ENCODE measurements at regions not wholly inside any gene's neighbourhood (a gene's known extent, or its start where the extent isn't known, plus 50 kb on each side); places are given as distances from the start of the nearest gene placed in this dataset.

GRCh38 chr22:49649166-49650068 lies 178.3 kb downstream of the BRD1 start:
- CTCF ChIA-PET: no interaction called here
- no peak overlapping the region for H2AFZ ChIP-seq (ENCODE audit: low read length)
- H3K79me2 ChIP-seq (ENCODE audit: low read length): no peaks in the 10 kb centered on the region
- POLR2A ChIA-PET (ENCODE audit: unreplicated experiment): no interaction called here
- no peaks in the 10 kb centered on the region for H3K36me3 ChIP-seq (ENCODE audit: low read depth, low read length)
- H3F3A ChIP-seq (ENCODE audit: low read length, unreplicated experiment): no peaks in the 10 kb centered on the region
- DNase-seq (no peak), ATAC-seq (no peak)
- intact Hi-C loops (cut with micrococcal nuclease): no loop called here
- no peaks in the 10 kb centered on the region for H4K20me1 ChIP-seq (ENCODE audit: low read length)
- H3K9me3 ChIP-seq (ENCODE audit: low read length): no peaks in the 10 kb centered on the region
- H3K9ac ChIP-seq (ENCODE audit: low read length): no peak overlapping the region
- no peak overlapping the region for H3K4me2 ChIP-seq (ENCODE audit: low read length)
- no peak overlapping the region for H3K27ac ChIP-seq (ENCODE audit: low read length)
- BruUV-seq (replicated peaks): no TSS peak
- no peaks in the 10 kb centered on the region for H3K4me1 ChIP-seq (ENCODE audit: insufficient read depth, low read length)
- H3K27me3 ChIP-seq (ENCODE audit: low read length): peaks cover 50% of the 10 kb centered on the region
- no peaks in the 10 kb centered on the region for H3K9me2 ChIP-seq (replicated peaks; ENCODE audit: low read length)
- TF ChIP-seq CTCF (conservative IDR thresholded peaks at IDR 0.05; ENCODE audit: low read depth, low read length): no peak
- TF ChIP-seq EZH2phosphoT487 (IDR thresholded peaks at IDR 0.05; ENCODE audit: borderline replicate concordance, low read length): no peak
- no peak for TF ChIP-seq EZH2 (IDR thresholded peaks at IDR 0.05; ENCODE audit: low read length, unreplicated experiment)
- no peak overlapping the region for H3K4me3 ChIP-seq (ENCODE audit: low read length)

GRCh38 chr22:49648053-49648452 lies 179.6 kb downstream of the BRD1 start:
- Histone ChIP-seq H3K27me3 (ENCODE audit: low read length) (peaks cover 37% of the 10 kb centered on the region), H3K9ac (ENCODE audit: low read length) (no peak overlapping the region), H3K9me3 (ENCODE audit: low read length) (no peaks in the 10 kb centered on the region), H4K20me1 (ENCODE audit: low read length) (no peaks in the 10 kb centered on the region), H3F3A (ENCODE audit: low read length, unreplicated experiment) (no peaks in the 10 kb centered on the region), H3K27ac (ENCODE audit: low read length) (no peak overlapping the region), H3K9me2 (replicated peaks; ENCODE audit: low read length) (no peaks in the 10 kb centered on the region), H3K36me3 (ENCODE audit: low read depth, low read length) (no peaks in the 10 kb centered on the region), H2AFZ (ENCODE audit: low read length) (no peak overlapping the region), H3K79me2 (ENCODE audit: low read length) (no peaks in the 10 kb centered on the region), H3K4me1 (ENCODE audit: insufficient read depth, low read length) (no peaks in the 10 kb centered on the region), H3K4me2 (ENCODE audit: low read length) (no peak overlapping the region), H3K4me3 (ENCODE audit: low read length) (no peak overlapping the region)
- ChIA-PET CTCF (no interaction called here), POLR2A (ENCODE audit: unreplicated experiment) (no interaction called here)
- TF ChIP-seq CTCF (conservative IDR thresholded peaks at IDR 0.05; ENCODE audit: low read depth, low read length) (no peak), EZH2phosphoT487 (IDR thresholded peaks at IDR 0.05; ENCODE audit: borderline replicate concordance, low read length) (no peak), EZH2 (IDR thresholded peaks at IDR 0.05; ENCODE audit: low read length, unreplicated experiment) (no peak)
- DNase-seq: no peak
- ATAC-seq: no peak
- intact Hi-C loops (cut with micrococcal nuclease): no loop called here
- BruUV-seq (replicated peaks): no TSS peak

GRCh38 chr22:49647627-49648026 lies 180.0 kb downstream of the BRD1 start:
- H3K4me1 ChIP-seq (ENCODE audit: insufficient read depth, low read length): no peaks in the 10 kb centered on the region
- POLR2A ChIA-PET (ENCODE audit: unreplicated experiment): no interaction called here
- H3K36me3 ChIP-seq (ENCODE audit: low read depth, low read length): no peaks in the 10 kb centered on the region
- no peaks in the 10 kb centered on the region for H3K79me2 ChIP-seq (ENCODE audit: low read length)
- no peak overlapping the region for H3K27ac ChIP-seq (ENCODE audit: low read length)
- H4K20me1 ChIP-seq (ENCODE audit: low read length): no peaks in the 10 kb centered on the region
- TF ChIP-seq EZH2 (IDR thresholded peaks at IDR 0.05; ENCODE audit: low read length, unreplicated experiment): no peak
- TF ChIP-seq CTCF (conservative IDR thresholded peaks at IDR 0.05; ENCODE audit: low read depth, low read length): peak; percentile 39; the same call in 1 of the 2 replicates
- no peaks in the 10 kb centered on the region for H3K9me2 ChIP-seq (replicated peaks; ENCODE audit: low read length)
- peaks cover 37% of the 10 kb centered on the region for H3K27me3 ChIP-seq (ENCODE audit: low read length)
- BruUV-seq (replicated peaks): no TSS peak
- no peaks in the 10 kb centered on the region for H3F3A ChIP-seq (ENCODE audit: low read length, unreplicated experiment)
- intact Hi-C loops (cut with micrococcal nuclease): no loop called here
- H3K9me3 ChIP-seq (ENCODE audit: low read length): no peaks in the 10 kb centered on the region
- no peak overlapping the region for H3K4me3 ChIP-seq (ENCODE audit: low read length)
- no peak overlapping the region for H3K9ac ChIP-seq (ENCODE audit: low read length)
- no peak overlapping the region for H2AFZ ChIP-seq (ENCODE audit: low read length)
- no peak overlapping the region for H3K4me2 ChIP-seq (ENCODE audit: low read length)
- DNase-seq: peak; percentile 13
- CTCF ChIA-PET: no interaction called here
- no peak for ATAC-seq

Measured in PC-3 (cell line).